ENCODE measurements at regions not wholly inside any gene's neighbourhood (a gene's known extent, or its start where the extent isn't known, plus 50 kb on each side); places are given as distances from the start of the nearest gene placed in this dataset.

DNA sequence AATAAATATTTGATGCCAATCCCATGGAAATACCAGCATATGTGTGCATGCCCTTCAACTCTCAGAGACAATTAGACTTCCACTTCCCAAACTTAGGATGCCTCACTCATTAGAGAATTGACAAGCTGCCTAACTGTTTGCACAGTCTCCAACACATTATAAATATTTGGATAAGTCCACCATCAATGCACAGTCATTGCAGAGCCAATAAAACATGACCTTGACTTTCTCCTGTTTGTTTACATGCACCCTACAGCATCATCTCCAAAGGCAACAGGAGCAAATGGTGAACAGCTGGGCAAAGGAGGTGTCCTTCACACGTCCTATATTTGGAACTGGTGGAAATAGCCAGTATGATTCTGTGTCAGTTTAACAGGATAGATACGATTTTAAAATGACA lies 804.4 kb upstream of the RBFOX1 start:
- TF ChIP-seq CTCF (IDR thresholded peaks at IDR 0.05 in 4 of 5, conservative IDR thresholded peaks at IDR 0.05 in 1 of 5) = no peak
- no peak for TF ChIP-seq POLR2A (IDR thresholded peaks at IDR 0.05)
